GM18907 (cell line): ENCODE measurements at regions not wholly inside any gene's neighbourhood (a gene's known extent, or its start where the extent isn't known, plus 50 kb on each side); places are given as distances from the start of the nearest gene placed in this dataset.

ENCODE experiments used
- ATAC-seq: cut with Tn5 transposase; IDR thresholded peaks from one replicate; pipeline ENCODE4 v1.9.1; 2021; ENCODE audit warnings: mild to moderate bottlenecking, moderate library complexity; ENCODE audit not compliant: unreplicated experiment

- no peak for ATAC-seq
These were observed 501.8 kb upstream of the HS6ST1 start for GRCh38 chr2:128820452-128820851.

GRCh38 chr2:128821010-128821409 lies 502.3 kb upstream of the HS6ST1 start:
- ATAC-seq, result no peak

- no peak for ATAC-seq
These were observed 514.4 kb upstream of the HS6ST1 start for GRCh38 chr2:128832946-128833663.

GRCh38 chr2:128833664-128834027 lies 515.0 kb upstream of the HS6ST1 start:
- no peak for ATAC-seq

- no peak for ATAC-seq
These were observed 515.7 kb upstream of the HS6ST1 start for GRCh38 chr2:128834207-128834879.

GRCh38 chr2:128834880-128835252 lies 516.2 kb upstream of the HS6ST1 start:
- ATAC-seq, result no peak

- ATAC-seq, result no peak
These were observed 516.7 kb upstream of the HS6ST1 start for GRCh38 chr2:128835342-128835855.

- no peak for ATAC-seq
These were observed 517.3 kb upstream of the HS6ST1 start for GRCh38 chr2:128835974-128836373.

GRCh38 chr2:128836559-128837100 lies 518.0 kb upstream of the HS6ST1 start:
- ATAC-seq, result no peak

- ATAC-seq, result no peak
These were observed 519.6 kb upstream of the HS6ST1 start for GRCh38 chr2:128838244-128838643.

- ATAC-seq, result no peak
These were observed 523.1 kb upstream of the HS6ST1 start for GRCh38 chr2:128841803-128842202.

GRCh38 chr2:128867311-128867710 lies 548.6 kb upstream of the HS6ST1 start:
- ATAC-seq, result no peak

GRCh38 chr2:128867936-128868636 lies 549.4 kb upstream of the HS6ST1 start:
- ATAC-seq, result no peak

GRCh38 chr2:128868686-128869551 lies 550.3 kb upstream of the HS6ST1 start:
- no peak for ATAC-seq

GRCh38 chr2:128874608-128875007 lies 555.9 kb upstream of the HS6ST1 start:
- no peak for ATAC-seq

GRCh38 chr2:128876986-128877983 lies 558.6 kb upstream of the HS6ST1 start:
- no peak for ATAC-seq

- no peak for ATAC-seq
These were observed 560.5 kb upstream of the HS6ST1 start for GRCh38 chr2:128879161-128879560.

GRCh38 chr2:128894896-128895295 lies 576.2 kb upstream of the HS6ST1 start:
- no peak for ATAC-seq
